Cardiac septum (tissue), 1 donor: ENCODE measurements at regions not wholly inside any gene's neighbourhood (a gene's known extent, or its start where the extent isn't known, plus 50 kb on each side); places are given as distances from the start of the nearest gene placed in this dataset.
"Not testable (repeated sequence)": the region's sequence is repeated elsewhere in the genome, so short reads cannot be mapped to it uniquely, and the experiment has no call there.

Source experiments
- DNase-seq: peaks from one replicate; pipeline ENCODE4 v3.0.0-alpha.2; 2020; ENCODE audit warnings: low spot score
- intact Hi-C: fragments of 100-400 bp; cut with DNase I; formaldehyde crosslinking; loops from one replicate; pipeline ENCODE4 v1.14.0; 2022
- donor health status: DM: no; HTN: no; CAD: no.

GRCh38 chr1:88538222-88538899, 145.7 kb upstream of the PKN2 start:
- intact Hi-C loops = no loop called here
- DNase-seq = no peak

- intact Hi-C loops = no loop called here
- no peak for DNase-seq
Measured at GRCh38 chr1:88540255-88540654, 143.8 kb upstream of the PKN2 start.

- DNase-seq = no peak
- intact Hi-C loops = no loop called here
Measured at GRCh38 chr1:88541596-88541995, 142.5 kb upstream of the PKN2 start.

GRCh38 chr1:88544195-88544594, 139.9 kb upstream of the PKN2 start:
- no peak for DNase-seq
- intact Hi-C loops = no loop called here

GRCh38 chr1:88549536-88549935, 134.5 kb upstream of the PKN2 start:
- no peak for DNase-seq
- intact Hi-C loops = no loop called here

- no peak for DNase-seq
- intact Hi-C loops = no loop called here
Measured at GRCh38 chr1:88552226-88552625, 131.8 kb upstream of the PKN2 start.

- intact Hi-C loops = no loop called here
- no peak for DNase-seq
Measured at GRCh38 chr1:88557014-88557413, 127.1 kb upstream of the PKN2 start.

- DNase-seq = no peak
- intact Hi-C loops = no loop called here
Measured at GRCh38 chr1:88560621-88561020, 123.5 kb upstream of the PKN2 start.

- intact Hi-C loops = no loop called here
- DNase-seq = no peak
Measured at GRCh38 chr1:88562991-88563390, 121.1 kb upstream of the PKN2 start.

- no peak for DNase-seq
- intact Hi-C loops = no loop called here
Measured at GRCh38 chr1:88566615-88567387, 117.3 kb upstream of the PKN2 start.

- intact Hi-C loops = no loop called here
- no peak for DNase-seq
Measured at GRCh38 chr1:88571506-88571905, 112.6 kb upstream of the PKN2 start.

GRCh38 chr1:88579598-88579997, 104.5 kb upstream of the PKN2 start:
- intact Hi-C loops = no loop called here
- DNase-seq = no peak

GRCh38 chr1:88581703-88582102, 102.4 kb upstream of the PKN2 start:
- intact Hi-C loops = no loop called here
- no peak for DNase-seq

GRCh38 chr1:88593358-88593757, 90.7 kb upstream of the PKN2 start:
- intact Hi-C loops = no loop called here
- no peak for DNase-seq

- DNase-seq = no peak
- intact Hi-C loops = no loop called here
Measured at GRCh38 chr1:88595355-88596002, 88.6 kb upstream of the PKN2 start.

- DNase-seq, intact Hi-C loops: not testable (repeated sequence)
Measured at GRCh38 chr1:88597973-88598372, 86.1 kb upstream of the PKN2 start.

GRCh38 chr1:88608139-88608943, 75.7 kb upstream of the PKN2 start:
- intact Hi-C loops = no loop called here
- no peak for DNase-seq

- intact Hi-C loops = no loop called here
- DNase-seq = no peak
Measured at GRCh38 chr1:88609051-88609450, 75.0 kb upstream of the PKN2 start.

- no peak for DNase-seq
- intact Hi-C loops = no loop called here
Measured at GRCh38 chr1:88610687-88611086, 73.4 kb upstream of the PKN2 start.

- intact Hi-C loops = no loop called here
- no peak for DNase-seq
Measured at GRCh38 chr1:88612292-88612691, 71.8 kb upstream of the PKN2 start.
